H1 (cell line): ENCODE measurements at regions not wholly inside any gene's neighbourhood (a gene's known extent, or its start where the extent isn't known, plus 50 kb on each side); places are given as distances from the start of the nearest gene placed in this dataset.
A peak's percentile ranks its signal among the peaks of the same experiment; 100 is the strongest.

Experiments
- CTCF ChIA-PET: fragments of 300-600 bp; sonication (Branson Sonifier 250); formaldehyde crosslinking; loops from one replicate; lab custom pipeline; 2021; ENCODE audit not compliant: partially characterized antibody; lab: Charles Lee
- POLR2A ChIA-PET: fragments of 300-600 bp; sonication (Branson Sonifier 250); formaldehyde crosslinking; loops from one replicate; lab custom pipeline; 2021; ENCODE audit warnings: inconsistent platforms; ENCODE audit not compliant: partially characterized antibody; lab: Charles Lee
- DNase-seq, 2 experiments: peaks; one replicate each; pipeline versions ENCODE4 v3.0.0 to v3.0.0-alpha.2; 2010 to 2022; ENCODE audit warnings: low spot score in 2 of 2, low read depth in 1 of 2, mixed read lengths in 1 of 2
- FAIRE-seq: peaks from 2 replicates; lab custom pipeline; 2011; peaks lifted over from hg19 to GRCh38; lab: Jason Lieb, UNC
- H2AFZ ChIP-seq: 2 replicates; pipeline ENCODE4 v1.8.1; 2012; ENCODE audit warnings: low read length, inconsistent platforms
- H2AK5ac ChIP-seq: 2 replicates; pipeline ENCODE4 v1.6.1; 2013; ENCODE audit warnings: low read depth, low read length
- H2BK120ac ChIP-seq: replicated peaks from 2 replicates; pipeline ENCODE3; 2013; ENCODE audit warnings: low read depth, low read length, inconsistent platforms
- H2BK12ac ChIP-seq: 2 replicates; pipeline ENCODE4 v1.6.1; 2013; ENCODE audit warnings: low read depth, low read length
- H2BK15ac ChIP-seq: 2 replicates; pipeline ENCODE4 v1.6.1; 2013; ENCODE audit warnings: low read length
- H2BK20ac ChIP-seq: 2 replicates; pipeline ENCODE4 v1.6.1; 2013; ENCODE audit warnings: low read length
- H2BK5ac ChIP-seq: 2 replicates; pipeline ENCODE4 v1.6.1; 2013; ENCODE audit warnings: low read depth, low read length
- H3K14ac ChIP-seq: 2 replicates; pipeline ENCODE4 v1.6.1; 2013; ENCODE audit warnings: inconsistent platforms; ENCODE audit not compliant: insufficient read length
- H3K18ac ChIP-seq: 2 replicates; pipeline ENCODE4 v1.6.1; 2013; ENCODE audit warnings: low read length; ENCODE audit errors: extremely low read depth
- H3K23ac ChIP-seq: 2 replicates; pipeline ENCODE4 v1.6.1; 2013; ENCODE audit warnings: inconsistent platforms; ENCODE audit not compliant: insufficient read length
- H3K23me2 ChIP-seq: 2 replicates; pipeline ENCODE4 v1.6.1; 2013; ENCODE audit warnings: low read depth, low read length
- H3K27ac ChIP-seq: 2 replicates; pipeline ENCODE4 v1.6.1; 2011; ENCODE audit warnings: low read depth, low read length, inconsistent platforms
- H3K27me3 ChIP-seq, 4 experiments: replicated peaks in 1 of 4; 1 replicate in 1 of 4; 2 replicates in 3 of 4; pipeline versions ENCODE4 v1.6.1 to v1.8.1; 2011 to 2013; ENCODE audit warnings: low read length in 3 of 4, mild to moderate bottlenecking in 3 of 4, inconsistent platforms in 2 of 4, mixed read lengths in 2 of 4, moderate library complexity in 1 of 4; ENCODE audit not compliant: control insufficient read depth in 3 of 4, insufficient read depth in 3 of 4; ENCODE audit errors: extremely low read depth in 1 of 4
- H3K36me3 ChIP-seq, 4 experiments: 2 replicates each; pipeline versions ENCODE4 v1.6.1 to v1.8.1; 2011 to 2013; ENCODE audit warnings: mild to moderate bottlenecking in 4 of 4, low read length in 3 of 4, moderate library complexity in 2 of 4, control low read depth in 1 of 4, inconsistent platforms in 1 of 4; ENCODE audit not compliant: insufficient read depth in 4 of 4, control insufficient read depth in 2 of 4
- H3K4ac ChIP-seq: replicated peaks from 2 replicates; pipeline ENCODE3; 2013; ENCODE audit warnings: low read length, low read depth, mixed read lengths, inconsistent platforms; ENCODE audit not compliant: insufficient read length
- H3K4me1 ChIP-seq, 4 experiments: replicated peaks in 1 of 4; 1 replicate in 1 of 4; 2 replicates in 3 of 4; pipeline versions ENCODE4 v1.6.1 to v1.8.1; 2011 to 2013; ENCODE audit warnings: low read length in 3 of 4, inconsistent platforms in 2 of 4, mixed read lengths in 1 of 4; ENCODE audit not compliant: insufficient read depth in 4 of 4, control insufficient read depth in 3 of 4
- H3K4me2 ChIP-seq, 2 experiments: 2 replicates each; pipeline versions ENCODE4 v1.6.1 to v1.8.1; 2011 to 2013; ENCODE audit warnings: low read depth in 2 of 2, low read length in 2 of 2, control low read depth in 1 of 2, inconsistent platforms in 1 of 2, mild to moderate bottlenecking in 1 of 2; ENCODE audit not compliant: insufficient read depth in 1 of 2
- H3K4me3 ChIP-seq, 4 experiments: fragments of 200-600, 300-600 bp in 1 of 4; sonication (generic), shearing (Covaris generic), sonication (Bioruptor Twin) in 1 of 4; 2 replicates each; pipeline versions ENCODE4 v1.5.1 to v1.8.1; 2011 to 2016; ENCODE audit warnings: low read length in 4 of 4, low read depth in 3 of 4, control low read depth in 2 of 4, inconsistent platforms in 2 of 4, mild to moderate bottlenecking in 2 of 4, mixed read lengths in 1 of 4, moderate library complexity in 1 of 4; ENCODE audit not compliant: insufficient read depth in 2 of 4; ENCODE audit errors: extremely low read depth in 1 of 4
- H3K56ac ChIP-seq: replicated peaks from 2 replicates; pipeline ENCODE3; 2013; ENCODE audit warnings: low read depth, mild to moderate bottlenecking, mixed read lengths, low read length, inconsistent platforms; ENCODE audit not compliant: insufficient read length
- H3K79me1 ChIP-seq: 2 replicates; pipeline ENCODE4 v1.6.1; 2013; ENCODE audit warnings: low read depth, low read length, control low read depth
- H3K79me2 ChIP-seq, 2 experiments: 2 replicates each; pipeline versions ENCODE4 v1.6.1 to v1.8.1; 2012 to 2013; ENCODE audit warnings: low read length in 2 of 2, mild to moderate bottlenecking in 2 of 2, inconsistent platforms in 1 of 2; ENCODE audit not compliant: insufficient read depth in 2 of 2, control insufficient read depth in 1 of 2
- H3K9ac ChIP-seq, 4 experiments: replicated peaks in 1 of 4; 1 replicate in 1 of 4; 2 replicates in 3 of 4; pipeline versions ENCODE4 v1.6.1 to v1.8.1; 2011 to 2013; ENCODE audit warnings: low read depth in 3 of 4, low read length in 3 of 4, control low read depth in 2 of 4, mild to moderate bottlenecking in 2 of 4, moderate library complexity in 2 of 4, inconsistent platforms in 1 of 4; ENCODE audit errors: extremely low read depth in 1 of 4
- H3K9me3 ChIP-seq, 2 experiments: 2 replicates each; pipeline versions ENCODE4 v1.6.1 to v1.8.1; 2012 to 2013; ENCODE audit warnings: mild to moderate bottlenecking in 2 of 2, moderate library complexity in 2 of 2, control low read depth in 1 of 2, inconsistent platforms in 1 of 2, low read depth in 1 of 2, low read length in 1 of 2, mixed read lengths in 1 of 2; ENCODE audit not compliant: insufficient read depth in 2 of 2
- H4K20me1 ChIP-seq, 2 experiments: replicated peaks in 1 of 2; 2 replicates each; pipeline versions ENCODE3 to v1.8.1; 2011 to 2013; ENCODE audit warnings: inconsistent platforms in 2 of 2, low read length in 2 of 2, mild to moderate bottlenecking in 1 of 2; ENCODE audit not compliant: insufficient read depth in 2 of 2, control insufficient read depth in 1 of 2
- H4K5ac ChIP-seq: 2 replicates; pipeline ENCODE4 v1.6.1; 2013; ENCODE audit warnings: low read length, low read depth, mixed read lengths, inconsistent platforms; ENCODE audit not compliant: insufficient read length
- H4K8ac ChIP-seq: 2 replicates; pipeline ENCODE4 v1.8.0; 2013; ENCODE audit warnings: mild to moderate bottlenecking, moderate library complexity, low read length, inconsistent platforms; ENCODE audit not compliant: insufficient read depth; ENCODE audit errors: extremely low read depth
- H4K91ac ChIP-seq: replicated peaks from 2 replicates; pipeline ENCODE3; 2013; ENCODE audit warnings: low read length, mixed read lengths, inconsistent platforms; ENCODE audit not compliant: insufficient read length
- ASH2L ChIP-seq: fragments of 200-600, 300-600 bp; sonication (generic); IDR thresholded peaks from one replicate; pipeline ENCODE4 v1.7.1; 2017; ENCODE audit warnings: low read length
- CBX8 ChIP-seq: fragments of 300-800, 300-1000 bp; sonication (generic); IDR thresholded peaks from 2 replicates; pipeline ENCODE4 v1.7.1; 2016; ENCODE audit warnings: low read depth, low read length, borderline replicate concordance
- FOSL1 ChIP-seq: IDR thresholded peaks from 2 replicates; pipeline ENCODE4 v1.6.1; 2011; ENCODE audit warnings: mild to moderate bottlenecking, low read depth, low read length, moderate library complexity; ENCODE audit not compliant: insufficient read depth
- GTF2F1 ChIP-seq: IDR thresholded peaks from 2 replicates; pipeline ENCODE4 v1.6.1; 2012; ENCODE audit warnings: low read depth, low read length, improper control_type of control experiment, borderline replicate concordance
- HDAC6 ChIP-seq: IDR thresholded peaks from one replicate; pipeline ENCODE4 v1.7.1; 2012; ENCODE audit warnings: low read depth, mild to moderate bottlenecking, inconsistent platforms, low read length, moderate library complexity
- MAFK ChIP-seq: IDR thresholded peaks from 2 replicates; pipeline ENCODE4 v1.6.1; 2012; ENCODE audit warnings: low read depth, mild to moderate bottlenecking, improper control_type of control experiment, low read length
- RXRA ChIP-seq: IDR thresholded peaks from 2 replicates; pipeline ENCODE4 v1.6.1; 2011; ENCODE audit warnings: low read depth, mild to moderate bottlenecking, low read length, moderate library complexity; ENCODE audit not compliant: insufficient read depth
- SRF ChIP-seq: IDR thresholded peaks from 2 replicates; pipeline ENCODE4 v1.6.1; 2011; ENCODE audit warnings: mild to moderate bottlenecking, low read depth, low read length, moderate library complexity
- TAF1 ChIP-seq: IDR thresholded peaks from 2 replicates; pipeline ENCODE4 v1.6.1; 2011; ENCODE audit warnings: mild to moderate bottlenecking, low read depth, low read length
- TBP ChIP-seq: IDR thresholded peaks from 2 replicates; pipeline ENCODE4 v1.6.1; 2011; ENCODE audit warnings: low read depth, low read length, improper control_type of control experiment
- TEAD4 ChIP-seq: IDR thresholded peaks from 2 replicates; pipeline ENCODE4 v1.6.1; 2012; ENCODE audit warnings: low read depth, low read length, inconsistent platforms, mixed read lengths
- WGBS, 2 experiments: shearing (Covaris generic) in 1 of 2; methylation state at CpG; one replicate each; pipeline versions ENCODE4 v1.1.6 to v1.1.7; 2013 to 2015; ENCODE audit warnings: low lambda C conversion rate in 2 of 2, mixed read lengths in 2 of 2, inconsistent platforms in 1 of 2, low coverage in 1 of 2, missing lambda C conversion rate in 1 of 2; ENCODE audit not compliant: insufficient replicate concordance in 2 of 2, insufficient coverage in 1 of 2, insufficient read length in 1 of 2; ENCODE audit errors: extremely low coverage in 1 of 2, missing lambda C conversion rate in 1 of 2; 5-methylcytosine and 5-hydroxymethylcytosine counted together

DNA sequence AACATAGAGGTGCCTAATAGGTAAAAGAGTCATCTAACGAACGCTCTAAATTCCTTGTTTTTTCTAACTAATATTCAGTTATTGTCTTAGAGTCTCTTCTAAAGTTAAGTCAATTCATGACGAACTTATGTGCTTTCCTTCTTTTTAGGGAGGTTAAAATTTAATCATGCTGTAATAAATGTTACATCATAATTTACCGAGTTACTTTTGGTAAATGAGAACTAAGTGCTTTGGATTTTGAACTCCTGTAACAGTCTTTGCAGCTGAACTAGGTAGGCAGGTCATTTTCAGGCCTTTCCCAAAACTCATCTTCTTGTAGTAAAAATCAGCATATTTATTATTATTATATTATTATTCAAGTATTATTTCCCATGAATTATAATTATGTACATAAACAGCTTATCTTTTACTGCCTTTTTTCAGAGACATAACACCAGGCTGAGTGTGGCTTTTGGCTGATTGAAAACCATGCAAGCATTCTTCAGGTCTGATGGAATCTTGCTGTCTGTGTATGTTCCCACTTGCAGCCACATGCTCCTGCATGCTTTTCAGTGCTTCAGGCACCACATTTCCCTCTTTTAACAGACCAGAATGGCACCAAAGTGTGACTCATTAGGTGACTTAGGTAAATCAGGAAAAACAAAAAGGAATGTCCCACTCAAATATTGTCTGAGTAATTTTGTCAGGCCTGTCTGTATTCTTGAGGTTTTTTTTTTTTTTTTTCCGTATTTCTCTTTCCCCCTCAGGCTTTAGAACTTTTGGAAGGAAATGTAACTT lies 81.0 kb upstream of the CD55 start:
- WGBS, 2 experiments: 80% methylated on average over 5 of the region's 5 CpGs; no CpG with 5 or more reads in 1 of the 2 experiments
- Histone ChIP-seq H2BK15ac (no peak overlapping the region), H3K56ac (no peak overlapping the region), H4K5ac (no peak overlapping the region), H4K8ac (no peak overlapping the region), H2BK120ac (no peak overlapping the region), H2BK12ac (no peak overlapping the region), H3K4ac (no peak overlapping the region), H2BK20ac (no peak overlapping the region), H3K9me3 (no peaks in the 10 kb centered on the region), H3K79me1 (no peaks in the 10 kb centered on the region), H3K4me2 (no peak overlapping the region), H3K4me1 (no peaks in the 10 kb centered on the region), H3K4me3 (no peak overlapping the region), H4K20me1 (no peaks in the 10 kb centered on the region), H3K23me2 (no peaks in the 10 kb centered on the region), H3K14ac (no peak overlapping the region), H4K91ac (no peak overlapping the region), H2AK5ac (no peak overlapping the region), H3K79me2 (no peaks in the 10 kb centered on the region), H3K18ac (no peak overlapping the region), H3K9ac (no peak overlapping the region), H3K36me3 (no peaks in the 10 kb centered on the region), H3K23ac (no peak overlapping the region), H3K27ac (no peak overlapping the region), H2AFZ (0 out of 2 replicates have a peak overlapping the region, but pooled peaks have one; percentile 34), H2BK5ac (no peak overlapping the region), H3K27me3 (no peaks in the 10 kb centered on the region)
- CTCF ChIA-PET: interaction anchor here (1.2 kb wide), 2 partner anchors 19 to 49 kb away, joined by 3 to 5 read pairs; no protein-coding TSS in a partner anchor
- POLR2A ChIA-PET: no interaction called here
- TF ChIP-seq FOSL1 (no peak), RXRA (no peak), CBX8 (no peak), SRF (no peak), ASH2L (no peak), TAF1 (no peak), MAFK (no peak), TBP (no peak), GTF2F1 (no peak), TEAD4 (no peak), HDAC6 (no peak)
- FAIRE-seq: no peak
- no peak for DNase-seq
